GM23338 (cell line): ENCODE measurements at regions not wholly inside any gene's neighbourhood (a gene's known extent, or its start where the extent isn't known, plus 50 kb on each side); places are given as distances from the start of the nearest gene placed in this dataset.

ENCODE experiments used
- ATAC-seq: fragments of 200-7000 bp; cut with Tn5 transposase; 3 replicates; pipeline ENCODE4 v1.9.1; 2020
- DNase-seq: peaks from one replicate; pipeline ENCODE4 v3.0.0-alpha.2; 2015; ENCODE audit warnings: low spot score
- H2AFZ ChIP-seq: fragments of 200-600 bp; sonication (generic); 2 replicates; pipeline ENCODE4 v1.8.0; 2016; ENCODE audit warnings: antibody characterized with exemption, mild to moderate bottlenecking, moderate library complexity
- H3F3A ChIP-seq: fragments of 200-600 bp; sonication (generic); replicated peaks from 2 replicates; pipeline ENCODE4 v1.8.0; 2017; ENCODE audit warnings: antibody characterized with exemption, mixed run types, low read depth
- H3K27ac ChIP-seq: fragments of 200-600 bp; sonication (generic); 2 replicates; pipeline ENCODE4 v1.6.1; 2016; ENCODE audit warnings: low read depth
- H3K27me3 ChIP-seq: fragments of 200-600 bp; sonication (generic); 2 replicates; pipeline ENCODE4 v1.8.0; 2016; ENCODE audit warnings: mild to moderate bottlenecking, mixed run types, moderate library complexity; ENCODE audit not compliant: insufficient read depth
- H3K36me3 ChIP-seq: fragments of 200-600 bp; sonication (generic); 2 replicates; pipeline ENCODE4 v1.8.0; 2016; ENCODE audit warnings: mild to moderate bottlenecking; ENCODE audit not compliant: insufficient read depth
- H3K4me1 ChIP-seq: fragments of 200-600 bp; sonication (generic); 2 replicates; pipeline ENCODE4 v1.8.0; 2016; ENCODE audit warnings: mild to moderate bottlenecking, moderate library complexity; ENCODE audit not compliant: insufficient read depth
- H3K4me2 ChIP-seq: fragments of 200-600 bp; sonication (generic); 2 replicates; pipeline ENCODE4 v1.7.1; 2017; ENCODE audit warnings: mixed run types
- H3K4me3 ChIP-seq: fragments of 200-600 bp; sonication (generic); 2 replicates; pipeline ENCODE4 v1.6.1; 2016; ENCODE audit warnings: mixed run types
- H3K79me2 ChIP-seq: fragments of 200-600 bp; sonication (generic); replicated peaks from 2 replicates; pipeline ENCODE4 v1.8.0; 2017; ENCODE audit warnings: mild to moderate bottlenecking; ENCODE audit not compliant: insufficient read depth
- H3K9me2 ChIP-seq: fragments of 200-600 bp; sonication (generic); 2 replicates; pipeline ENCODE4 v1.8.0; 2017; ENCODE audit not compliant: insufficient read depth
- H4K20me1 ChIP-seq: fragments of 200-600 bp; sonication (generic); replicated peaks from 2 replicates; pipeline ENCODE4 v1.8.0; 2017; ENCODE audit warnings: mild to moderate bottlenecking; ENCODE audit not compliant: insufficient read depth
- H3K27ac Mint-ChIP-seq: 2 replicates; pipeline ENCODE4 v1.8.0; 2020; ENCODE audit warnings: inconsistent platforms, mild to moderate bottlenecking, moderate library complexity, mixed read lengths
- H3K27me3 Mint-ChIP-seq: 3 replicates; pipeline ENCODE4 v1.8.0; 2022; ENCODE audit warnings: low read depth, mild to moderate bottlenecking, moderate library complexity, mixed read lengths, inconsistent platforms; ENCODE audit not compliant: insufficient read depth, poor library complexity
- H3K36me3 Mint-ChIP-seq: 3 replicates; pipeline ENCODE4 v1.8.0; 2021; ENCODE audit warnings: low read depth, mild to moderate bottlenecking, inconsistent platforms, moderate library complexity, mixed read lengths
- H3K4me1 Mint-ChIP-seq: 3 replicates; pipeline ENCODE4 v1.8.0; 2020; ENCODE audit warnings: mild to moderate bottlenecking, inconsistent platforms, mixed read lengths
- H3K4me3 Mint-ChIP-seq: 3 replicates; pipeline ENCODE4 v1.8.0; 2021; ENCODE audit warnings: moderate library complexity, mild to moderate bottlenecking, inconsistent platforms, mixed read lengths
- H3K9me3 Mint-ChIP-seq: 3 replicates; pipeline ENCODE4 v1.8.0; 2020; ENCODE audit warnings: moderate library complexity, mild to moderate bottlenecking, inconsistent platforms, mixed read lengths
- CREB1 ChIP-seq: fragments of 250-450 bp; sonication (Bioruptor Pico); IDR thresholded peaks from 2 replicates; pipeline ENCODE4 v1.5.0; 2020; ENCODE audit warnings: low read depth, mild to moderate bottlenecking, moderate library complexity
- EZH2 ChIP-seq: fragments of 200-600 bp; sonication (generic); IDR thresholded peaks from one replicate; pipeline ENCODE4 v1.8.0; 2017; ENCODE audit warnings: antibody characterized with exemption, mild to moderate bottlenecking, low read depth; ENCODE audit not compliant: unreplicated experiment
- EZH2phosphoT487 ChIP-seq: fragments of 200-600 bp; sonication (generic); IDR thresholded peaks from one replicate; pipeline ENCODE4 v1.8.1; 2018; ENCODE audit warnings: antibody characterized with exemption; ENCODE audit not compliant: unreplicated experiment
- JUNB ChIP-seq: IDR thresholded peaks from one replicate; pipeline ENCODE4 v1.6.1; 2016; ENCODE audit warnings: antibody characterized with exemption; ENCODE audit not compliant: unreplicated experiment
- NANOG ChIP-seq: IDR thresholded peaks from 2 replicates; pipeline ENCODE4 v1.6.1; 2016; ENCODE audit warnings: antibody characterized with exemption, borderline replicate concordance
- POLR2AphosphoS5 ChIP-seq: IDR thresholded peaks from 2 replicates; pipeline ENCODE4 v1.6.1; 2016; ENCODE audit warnings: antibody characterized with exemption, low read depth
- TF ChIP-seq, protein P1 (sequence below): IDR thresholded peaks from 2 replicates; pipeline ENCODE4 v1.6.1; 2016; ENCODE audit warnings: antibody characterized with exemption
- TF ChIP-seq, protein P2 (sequence below), 2 experiments: fragments of 200-600 bp in 1 of 2; sonication (generic) in 1 of 2; conservative IDR thresholded peaks; 2 replicates each; pipeline versions ENCODE4 v1.5.1 to v1.6.1; 2016 to 2017; ENCODE audit warnings: antibody characterized with exemption in 2 of 2, low read depth in 2 of 2, mild to moderate bottlenecking in 2 of 2, moderate library complexity in 1 of 2
- TF ChIP-seq, protein P3 (sequence below): fragments of 250-450 bp; sonication (Bioruptor Pico); IDR thresholded peaks from 2 replicates; pipeline ENCODE4 v1.5.0; 2020; ENCODE audit warnings: mild to moderate bottlenecking, moderate library complexity

DNA sequence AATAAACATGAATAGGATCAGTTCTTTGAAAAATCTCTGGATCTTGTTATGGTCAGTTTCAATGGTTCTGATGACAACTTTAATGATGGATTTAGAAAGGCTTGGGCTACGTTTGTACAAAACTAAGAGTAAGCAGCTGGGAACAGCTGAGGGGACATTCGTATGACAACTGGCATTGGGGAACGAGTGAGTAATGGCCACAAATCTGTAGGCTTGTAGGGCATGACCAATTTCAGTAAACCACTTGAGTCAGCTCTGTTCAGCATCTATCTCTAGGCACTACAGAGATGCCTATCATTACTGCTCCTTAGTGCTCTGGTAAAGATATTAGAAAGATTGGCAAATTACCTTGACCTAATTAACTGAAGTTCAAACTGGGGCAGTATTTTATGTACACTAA is 1375.6 kb downstream of the EPHA7 start:
- Histone ChIP-seq H3K9me2 (no peaks in the 10 kb centered on the region), H2AFZ (no peak overlapping the region), H3K79me2 (no peaks in the 10 kb centered on the region), H3F3A (no peaks in the 10 kb centered on the region), H3K4me3 (no peak overlapping the region), H3K27me3 (no peaks in the 10 kb centered on the region), H3K4me2 (no peak overlapping the region), H3K4me1 (no peaks in the 10 kb centered on the region), H3K27ac (no peak overlapping the region), H3K36me3 (no peaks in the 10 kb centered on the region), H4K20me1 (no peaks in the 10 kb centered on the region)
- no peaks in the 10 kb centered on the region for H3K9me3 Mint-ChIP-seq
- no peak overlapping the region for H3K4me3 Mint-ChIP-seq
- no peaks in the 10 kb centered on the region for H3K27me3 Mint-ChIP-seq
- TF ChIP-seq EZH2phosphoT487 = no peak
- TF ChIP-seq EZH2 = no peak
- TF ChIP-seq POLR2AphosphoS5 = no peak
- TF ChIP-seq, protein P1, sequence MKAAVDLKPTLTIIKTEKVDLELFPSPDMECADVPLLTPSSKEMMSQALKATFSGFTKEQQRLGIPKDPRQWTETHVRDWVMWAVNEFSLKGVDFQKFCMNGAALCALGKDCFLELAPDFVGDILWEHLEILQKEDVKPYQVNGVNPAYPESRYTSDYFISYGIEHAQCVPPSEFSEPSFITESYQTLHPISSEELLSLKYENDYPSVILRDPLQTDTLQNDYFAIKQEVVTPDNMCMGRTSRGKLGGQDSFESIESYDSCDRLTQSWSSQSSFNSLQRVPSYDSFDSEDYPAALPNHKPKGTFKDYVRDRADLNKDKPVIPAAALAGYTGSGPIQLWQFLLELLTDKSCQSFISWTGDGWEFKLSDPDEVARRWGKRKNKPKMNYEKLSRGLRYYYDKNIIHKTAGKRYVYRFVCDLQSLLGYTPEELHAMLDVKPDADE = no peak
- TF ChIP-seq, protein P2, sequence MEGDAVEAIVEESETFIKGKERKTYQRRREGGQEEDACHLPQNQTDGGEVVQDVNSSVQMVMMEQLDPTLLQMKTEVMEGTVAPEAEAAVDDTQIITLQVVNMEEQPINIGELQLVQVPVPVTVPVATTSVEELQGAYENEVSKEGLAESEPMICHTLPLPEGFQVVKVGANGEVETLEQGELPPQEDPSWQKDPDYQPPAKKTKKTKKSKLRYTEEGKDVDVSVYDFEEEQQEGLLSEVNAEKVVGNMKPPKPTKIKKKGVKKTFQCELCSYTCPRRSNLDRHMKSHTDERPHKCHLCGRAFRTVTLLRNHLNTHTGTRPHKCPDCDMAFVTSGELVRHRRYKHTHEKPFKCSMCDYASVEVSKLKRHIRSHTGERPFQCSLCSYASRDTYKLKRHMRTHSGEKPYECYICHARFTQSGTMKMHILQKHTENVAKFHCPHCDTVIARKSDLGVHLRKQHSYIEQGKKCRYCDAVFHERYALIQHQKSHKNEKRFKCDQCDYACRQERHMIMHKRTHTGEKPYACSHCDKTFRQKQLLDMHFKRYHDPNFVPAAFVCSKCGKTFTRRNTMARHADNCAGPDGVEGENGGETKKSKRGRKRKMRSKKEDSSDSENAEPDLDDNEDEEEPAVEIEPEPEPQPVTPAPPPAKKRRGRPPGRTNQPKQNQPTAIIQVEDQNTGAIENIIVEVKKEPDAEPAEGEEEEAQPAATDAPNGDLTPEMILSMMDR (conservative IDR thresholded peaks at IDR 0.05; ENCODE audit: low read depth in 2 of 2) = no peak
- no peak for TF ChIP-seq JUNB
- TF ChIP-seq NANOG = no peak
- TF ChIP-seq, protein P3, sequence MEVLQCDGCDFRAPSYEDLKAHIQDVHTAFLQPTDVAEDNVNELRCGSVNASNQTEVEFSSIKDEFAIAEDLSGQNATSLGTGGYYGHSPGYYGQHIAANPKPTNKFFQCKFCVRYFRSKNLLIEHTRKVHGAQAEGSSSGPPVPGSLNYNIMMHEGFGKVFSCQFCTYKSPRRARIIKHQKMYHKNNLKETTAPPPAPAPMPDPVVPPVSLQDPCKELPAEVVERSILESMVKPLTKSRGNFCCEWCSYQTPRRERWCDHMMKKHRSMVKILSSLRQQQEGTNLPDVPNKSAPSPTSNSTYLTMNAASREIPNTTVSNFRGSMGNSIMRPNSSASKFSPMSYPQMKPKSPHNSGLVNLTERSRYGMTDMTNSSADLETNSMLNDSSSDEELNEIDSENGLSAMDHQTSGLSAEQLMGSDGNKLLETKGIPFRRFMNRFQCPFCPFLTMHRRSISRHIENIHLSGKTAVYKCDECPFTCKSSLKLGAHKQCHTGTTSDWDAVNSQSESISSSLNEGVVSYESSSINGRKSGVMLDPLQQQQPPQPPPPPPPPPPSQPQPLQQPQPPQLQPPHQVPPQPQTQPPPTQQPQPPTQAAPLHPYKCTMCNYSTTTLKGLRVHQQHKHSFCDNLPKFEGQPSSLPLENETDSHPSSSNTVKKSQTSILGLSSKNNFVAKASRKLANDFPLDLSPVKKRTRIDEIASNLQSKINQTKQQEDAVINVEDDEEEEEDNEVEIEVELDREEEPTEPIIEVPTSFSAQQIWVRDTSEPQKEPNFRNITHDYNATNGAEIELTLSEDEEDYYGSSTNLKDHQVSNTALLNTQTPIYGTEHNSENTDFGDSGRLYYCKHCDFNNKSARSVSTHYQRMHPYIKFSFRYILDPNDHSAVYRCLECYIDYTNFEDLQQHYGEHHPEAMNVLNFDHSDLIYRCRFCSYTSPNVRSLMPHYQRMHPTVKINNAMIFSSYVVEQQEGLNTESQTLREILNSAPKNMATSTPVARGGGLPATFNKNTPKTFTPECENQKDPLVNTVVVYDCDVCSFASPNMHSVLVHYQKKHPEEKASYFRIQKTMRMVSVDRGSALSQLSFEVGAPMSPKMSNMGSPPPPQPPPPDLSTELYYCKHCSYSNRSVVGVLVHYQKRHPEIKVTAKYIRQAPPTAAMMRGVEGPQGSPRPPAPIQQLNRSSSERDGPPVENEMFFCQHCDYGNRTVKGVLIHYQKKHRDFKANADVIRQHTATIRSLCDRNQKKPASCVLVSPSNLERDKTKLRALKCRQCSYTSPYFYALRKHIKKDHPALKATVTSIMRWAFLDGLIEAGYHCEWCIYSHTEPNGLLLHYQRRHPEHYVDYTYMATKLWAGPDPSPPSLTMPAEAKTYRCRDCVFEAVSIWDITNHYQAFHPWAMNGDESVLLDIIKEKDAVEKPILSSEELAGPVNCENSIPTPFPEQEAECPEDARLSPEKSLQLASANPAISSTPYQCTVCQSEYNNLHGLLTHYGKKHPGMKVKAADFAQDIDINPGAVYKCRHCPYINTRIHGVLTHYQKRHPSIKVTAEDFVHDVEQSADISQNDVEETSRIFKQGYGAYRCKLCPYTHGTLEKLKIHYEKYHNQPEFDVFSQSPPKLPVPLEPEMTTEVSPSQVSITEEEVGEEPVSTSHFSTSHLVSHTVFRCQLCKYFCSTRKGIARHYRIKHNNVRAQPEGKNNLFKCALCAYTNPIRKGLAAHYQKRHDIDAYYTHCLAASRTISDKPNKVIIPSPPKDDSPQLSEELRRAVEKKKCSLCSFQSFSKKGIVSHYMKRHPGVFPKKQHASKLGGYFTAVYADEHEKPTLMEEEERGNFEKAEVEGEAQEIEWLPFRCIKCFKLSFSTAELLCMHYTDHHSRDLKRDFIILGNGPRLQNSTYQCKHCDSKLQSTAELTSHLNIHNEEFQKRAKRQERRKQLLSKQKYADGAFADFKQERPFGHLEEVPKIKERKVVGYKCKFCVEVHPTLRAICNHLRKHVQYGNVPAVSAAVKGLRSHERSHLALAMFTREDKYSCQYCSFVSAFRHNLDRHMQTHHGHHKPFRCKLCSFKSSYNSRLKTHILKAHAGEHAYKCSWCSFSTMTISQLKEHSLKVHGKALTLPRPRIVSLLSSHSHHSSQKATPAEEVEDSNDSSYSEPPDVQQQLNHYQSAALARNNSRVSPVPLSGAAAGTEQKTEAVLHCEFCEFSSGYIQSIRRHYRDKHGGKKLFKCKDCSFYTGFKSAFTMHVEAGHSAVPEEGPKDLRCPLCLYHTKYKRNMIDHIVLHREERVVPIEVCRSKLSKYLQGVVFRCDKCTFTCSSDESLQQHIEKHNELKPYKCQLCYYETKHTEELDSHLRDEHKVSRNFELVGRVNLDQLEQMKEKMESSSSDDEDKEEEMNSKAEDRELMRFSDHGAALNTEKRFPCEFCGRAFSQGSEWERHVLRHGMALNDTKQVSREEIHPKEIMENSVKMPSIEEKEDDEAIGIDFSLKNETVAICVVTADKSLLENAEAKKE (CRISPR knock-in tag) = no peak
- no peak for TF ChIP-seq CREB1
- H3K36me3 Mint-ChIP-seq = no peaks in the 10 kb centered on the region
- DNase-seq = no peak
- no peak for ATAC-seq
- H3K27ac Mint-ChIP-seq = no peak overlapping the region
- peaks cover 9% of the 10 kb centered on the region for H3K4me1 Mint-ChIP-seq
